AML-193 (cell line): ENCODE measurements at regions not wholly inside any gene's neighbourhood (a gene's known extent, or its start where the extent isn't known, plus 50 kb on each side); places are given as distances from the start of the nearest gene placed in this dataset.
"Not testable (repeated sequence)": the region's sequence is repeated elsewhere in the genome, so short reads cannot be mapped to it uniquely, and the experiment has no call there.

ENCODE experiments used
- DNase-seq, 2 experiments: peaks; one replicate each; lab custom pipeline; 2025; lab: John Stamatoyannopoulos, UW

DNA sequence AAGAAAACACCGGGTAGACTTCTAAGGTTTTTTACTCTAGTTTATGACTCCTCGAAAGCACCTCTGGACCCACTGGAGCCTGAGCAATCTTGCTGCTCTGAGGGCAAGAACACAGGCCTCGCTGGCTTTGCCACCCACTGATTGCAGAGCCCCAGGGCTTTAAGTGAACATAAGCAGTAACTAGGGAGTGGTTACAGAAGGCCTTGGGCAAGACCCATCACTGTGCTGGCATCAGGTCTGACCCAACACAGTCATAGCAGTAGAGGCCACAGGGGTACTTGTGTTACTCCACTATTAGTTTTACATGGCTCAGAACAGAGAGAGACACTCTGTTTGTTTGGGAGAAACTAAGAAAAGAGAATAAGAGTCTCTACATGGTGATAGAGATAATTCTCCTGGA, 684.5 kb downstream of the FAM181B start:
- DNase-seq: no peak

DNA sequence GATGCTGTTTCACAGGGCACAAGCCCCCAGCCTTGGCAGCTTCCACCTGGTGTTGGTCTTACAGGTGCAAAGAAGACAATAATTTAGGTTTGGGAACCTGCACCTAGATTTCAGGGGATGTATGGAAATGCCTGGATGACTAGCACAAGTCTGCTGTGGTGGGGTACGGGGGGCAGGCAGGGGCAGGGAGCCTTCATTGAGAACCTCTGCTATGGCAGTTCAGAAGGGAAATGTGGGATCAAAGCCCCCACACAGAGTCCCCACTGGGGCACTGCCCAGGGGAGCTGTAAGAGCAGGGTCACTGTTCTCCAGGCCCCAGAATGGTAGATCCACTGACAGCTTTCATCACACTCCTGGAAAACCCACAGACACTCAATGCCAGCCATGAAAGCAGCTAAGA, 686.5 kb downstream of the FAM181B start:
- no peak for DNase-seq

DNA sequence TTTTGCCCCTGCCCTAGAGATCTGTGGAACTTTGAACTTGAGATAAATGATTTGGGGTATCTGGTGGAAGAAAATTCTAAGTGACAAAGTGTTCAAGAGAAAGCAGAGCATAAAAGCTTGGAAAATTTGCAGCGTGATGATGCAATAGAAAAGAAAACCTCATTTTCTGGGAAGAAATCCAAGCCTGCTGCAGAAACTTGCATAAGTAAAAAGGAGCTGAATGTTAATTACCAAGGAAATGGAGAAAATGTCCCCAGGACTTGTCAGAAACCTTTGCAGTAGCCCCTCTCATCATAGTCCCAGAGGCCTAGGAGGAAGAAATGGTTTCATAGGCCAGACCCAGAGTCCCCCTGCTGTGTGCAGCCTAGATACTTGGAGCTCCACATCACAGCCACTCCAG, 686.9 kb downstream of the FAM181B start:
- no peak for DNase-seq

DNA sequence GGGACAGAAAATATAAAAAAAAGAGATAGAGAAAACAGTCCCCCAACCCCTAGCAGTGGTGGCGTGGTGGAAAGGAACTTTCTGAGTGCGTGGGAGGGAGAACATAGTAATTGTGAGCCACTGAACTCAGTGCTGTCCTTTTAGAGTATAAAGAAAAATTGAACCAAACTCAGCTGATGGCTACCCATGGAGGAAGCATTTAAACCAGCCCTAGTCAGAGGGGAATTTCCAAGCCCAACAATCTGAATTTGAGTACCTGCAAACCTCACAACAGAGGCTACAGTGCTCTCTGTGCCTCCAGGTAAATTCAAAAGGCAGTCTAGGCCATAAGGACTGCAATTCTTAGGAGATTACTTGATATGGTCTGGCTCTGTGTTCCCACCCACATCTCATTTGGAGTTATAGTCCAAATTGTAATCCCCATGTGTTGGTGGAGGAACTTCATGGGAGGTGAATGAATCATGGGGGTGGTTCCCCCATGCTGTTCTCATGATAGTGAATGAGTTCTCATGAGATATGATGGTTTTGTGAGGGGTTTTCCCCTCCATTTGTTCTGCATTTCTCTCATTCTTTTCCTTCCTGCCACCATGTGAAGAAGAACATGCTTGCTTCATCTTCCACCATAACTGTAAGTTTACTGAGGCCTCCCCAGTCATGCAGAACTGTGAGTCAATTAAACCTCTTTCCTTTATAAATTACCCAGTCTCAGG, 687.8 kb downstream of the FAM181B start:
- DNase-seq: no peak

DNA sequence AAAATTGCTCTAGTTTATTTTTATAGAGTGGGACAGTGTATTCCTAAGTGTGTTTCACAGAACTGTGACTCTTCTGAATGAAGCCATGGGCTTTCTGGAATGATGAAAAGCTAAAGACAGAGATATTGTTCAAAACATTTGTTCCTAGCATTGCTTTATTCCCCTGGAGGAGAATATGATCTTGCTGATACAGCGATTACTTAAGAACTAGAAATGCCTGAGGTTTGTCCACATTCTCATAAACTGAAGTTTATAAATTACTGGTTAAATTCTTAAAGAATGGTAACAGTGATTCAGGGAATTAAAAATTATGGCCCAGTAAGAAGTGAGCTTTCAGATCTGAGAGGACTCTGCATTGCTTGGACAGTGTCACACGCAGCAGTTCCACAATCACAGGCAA, 690.3 kb downstream of the FAM181B start:
- no peak for DNase-seq

DNA sequence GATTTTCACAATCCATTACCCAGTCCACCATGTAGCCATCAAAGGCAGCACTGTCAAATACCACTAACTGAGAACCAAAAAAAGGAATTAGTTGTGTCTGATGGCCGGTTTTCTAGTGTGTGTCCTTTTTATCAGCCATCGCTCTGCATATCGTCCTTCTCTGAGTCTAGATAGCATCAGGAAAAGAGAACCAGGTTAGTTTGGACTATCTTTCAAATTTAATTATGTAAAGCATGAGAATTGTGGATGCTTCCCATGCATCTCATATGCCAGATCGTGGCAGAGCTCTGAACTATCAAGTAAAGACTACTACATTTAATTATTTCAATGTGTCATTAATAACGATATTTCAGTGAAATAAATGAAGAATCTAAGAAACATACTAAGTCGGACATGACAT, 691.9 kb downstream of the FAM181B start:
- no peak for DNase-seq

DNA sequence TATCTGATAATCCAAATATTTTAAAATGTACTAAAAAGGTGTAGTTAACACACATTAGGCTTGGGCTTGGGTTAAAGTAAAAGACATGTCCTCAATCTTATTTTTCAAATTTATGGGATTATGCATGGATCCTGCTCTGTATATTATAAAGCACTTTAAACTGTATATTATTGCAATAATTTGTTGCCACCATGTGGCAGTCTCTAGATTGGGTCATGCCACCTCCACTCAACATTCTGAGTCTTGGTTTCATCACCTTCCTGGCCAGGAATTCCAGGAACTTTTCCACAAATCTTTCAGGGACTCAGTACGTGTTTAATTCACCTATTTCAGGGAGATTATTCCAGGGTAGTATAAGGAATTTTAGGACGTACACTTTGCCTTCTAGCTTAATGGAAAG, 695.5 kb downstream of the FAM181B start:
- DNase-seq: no peak

DNA sequence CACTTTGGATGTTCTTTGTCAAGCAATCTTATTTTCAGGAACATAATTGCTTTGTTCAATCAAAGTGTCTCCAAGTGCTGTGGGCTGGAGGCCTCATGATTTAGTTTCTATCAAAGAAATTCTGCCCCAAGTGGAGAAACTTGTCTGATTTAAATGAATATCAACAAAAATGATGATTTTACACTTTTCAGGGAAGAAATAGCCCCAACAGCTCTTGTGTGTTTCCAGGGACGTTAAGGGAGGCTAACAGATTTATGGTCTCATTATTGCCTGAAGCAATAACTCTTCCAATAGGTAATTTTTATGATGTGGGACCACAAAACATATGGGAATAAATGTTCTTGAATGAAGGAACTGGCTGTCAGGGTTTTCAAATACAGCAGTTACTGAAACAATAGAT, 699.1 kb downstream of the FAM181B start:
- no peak for DNase-seq

DNA sequence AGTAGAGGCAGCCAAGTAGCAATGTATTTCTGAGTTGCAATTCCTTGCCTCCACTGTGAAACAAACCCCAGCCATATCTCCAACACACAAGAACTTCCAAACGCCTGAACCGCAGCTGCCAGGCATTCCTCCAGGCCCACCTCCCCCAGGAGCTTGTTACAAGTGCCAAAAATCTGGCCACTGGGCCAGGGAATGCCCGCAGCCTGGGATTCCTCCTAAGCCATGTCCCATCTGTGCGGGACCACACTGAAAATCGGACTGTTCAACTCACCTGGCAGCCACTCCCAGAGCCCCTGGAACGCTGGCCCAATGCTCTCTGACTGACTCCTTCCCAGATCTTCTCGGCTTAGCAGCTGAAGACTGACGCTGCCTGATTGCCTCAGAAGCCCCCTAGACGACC, 706.3 kb downstream of the FAM181B start:
- DNase-seq: not testable (repeated sequence)

DNA sequence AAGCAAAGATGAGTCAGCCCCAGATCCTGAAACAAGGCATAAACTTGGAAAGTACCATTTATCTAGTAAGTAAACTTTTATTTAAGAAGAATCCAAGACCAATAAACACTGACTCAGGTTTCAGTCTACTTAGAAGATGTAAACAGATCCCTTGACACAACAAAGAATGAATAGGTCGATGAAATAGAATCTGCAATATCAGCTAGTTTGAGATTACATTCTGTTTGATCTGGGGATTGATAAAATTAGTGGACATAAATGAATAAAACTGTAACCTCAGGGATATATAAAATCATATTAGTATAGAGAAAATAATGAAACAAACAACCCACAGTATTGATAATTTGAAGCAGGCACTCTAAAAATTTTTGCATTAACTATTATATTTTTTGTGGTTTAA, 708.9 kb downstream of the FAM181B start:
- no peak for DNase-seq

DNA sequence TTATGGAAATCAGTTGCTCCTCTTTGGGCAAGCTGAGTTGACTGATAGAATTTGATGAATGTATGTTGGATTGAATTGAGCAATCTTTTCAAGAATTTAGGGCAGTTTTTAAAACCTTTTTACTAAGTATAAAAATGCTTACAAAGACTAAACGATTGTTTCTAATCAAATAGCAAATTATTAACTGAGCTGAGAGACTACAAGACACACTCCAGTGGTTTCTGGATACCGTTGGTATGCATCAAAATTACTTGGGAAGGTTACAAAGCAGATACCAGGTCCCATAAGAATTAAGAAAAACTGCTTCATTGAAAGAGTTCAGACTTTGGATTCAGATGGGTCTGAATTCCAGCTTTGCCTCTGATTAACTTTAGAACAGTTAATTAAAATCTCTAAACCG, 721.4 kb downstream of the FAM181B start:
- no peak for DNase-seq

DNA sequence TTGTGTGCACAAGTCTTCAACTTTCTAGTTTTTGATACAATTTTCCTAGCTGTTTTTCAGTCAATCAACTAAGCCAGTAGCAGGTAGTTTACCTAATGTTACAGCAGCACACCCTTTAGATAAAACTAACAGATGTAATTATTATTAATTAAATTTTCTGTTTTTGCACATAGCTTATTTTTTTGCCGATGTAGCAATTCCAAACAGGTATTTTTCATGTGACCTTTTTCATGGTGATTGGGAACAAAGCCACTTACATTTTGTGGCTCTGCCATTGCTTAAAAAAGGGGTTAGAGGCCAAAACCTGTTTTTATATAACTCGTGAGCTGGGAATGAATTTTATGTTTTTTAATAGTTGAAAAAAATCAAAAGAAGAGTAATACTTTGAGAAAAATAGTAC, 724.5 kb downstream of the FAM181B start:
- DNase-seq: no peak

DNA sequence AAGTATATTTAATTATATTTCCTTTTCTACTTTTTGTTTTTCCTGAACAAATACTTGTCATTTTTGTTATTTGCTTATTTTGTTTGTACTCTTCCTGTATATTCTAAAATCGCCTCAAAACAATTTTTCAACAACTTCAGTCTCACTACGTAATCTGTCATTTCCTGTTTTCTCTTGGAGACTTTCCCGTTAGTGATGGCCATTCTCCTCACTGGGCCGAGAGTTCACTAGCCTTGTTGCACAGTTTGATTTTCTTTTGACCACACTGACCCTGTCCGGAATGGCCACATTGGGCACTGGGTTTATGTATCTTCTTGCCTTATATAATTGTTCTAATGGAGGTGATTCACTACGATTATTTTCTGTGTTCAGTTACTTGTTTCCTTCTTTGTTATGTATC, 726.1 kb downstream of the FAM181B start:
- DNase-seq: no peak

DNA sequence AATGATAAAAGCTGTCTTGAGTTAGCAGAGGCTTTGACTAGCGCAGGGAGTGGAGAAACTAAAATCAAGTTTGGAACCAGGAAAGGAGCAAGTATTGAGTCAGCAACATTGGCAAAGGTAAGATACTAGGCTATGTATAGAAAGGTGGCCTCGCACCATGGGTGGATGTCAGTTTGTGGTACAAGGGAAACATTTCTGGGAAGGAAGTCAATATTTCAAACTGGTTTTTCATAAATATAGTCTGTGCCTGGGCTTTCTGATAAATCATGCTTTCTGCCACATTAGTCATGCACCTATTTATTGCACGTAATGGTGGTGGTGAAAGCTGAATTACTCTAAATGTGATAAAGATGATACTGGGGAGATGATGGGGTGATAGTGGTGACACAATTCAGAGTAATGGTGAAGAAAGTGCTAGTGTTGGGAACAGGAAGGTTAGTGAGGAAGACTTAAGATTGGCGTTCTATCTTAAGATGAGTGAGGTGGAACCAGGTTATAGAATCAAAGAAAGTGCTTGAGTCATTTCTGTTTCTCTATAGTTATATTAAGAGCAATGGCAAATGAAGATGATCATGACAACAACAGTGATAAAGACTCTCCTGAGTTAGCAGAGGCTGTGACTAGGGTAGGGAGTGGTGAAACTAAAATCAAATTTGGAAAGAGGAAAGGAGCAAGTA, 729.0 kb downstream of the FAM181B start:
- no peak for DNase-seq

DNA sequence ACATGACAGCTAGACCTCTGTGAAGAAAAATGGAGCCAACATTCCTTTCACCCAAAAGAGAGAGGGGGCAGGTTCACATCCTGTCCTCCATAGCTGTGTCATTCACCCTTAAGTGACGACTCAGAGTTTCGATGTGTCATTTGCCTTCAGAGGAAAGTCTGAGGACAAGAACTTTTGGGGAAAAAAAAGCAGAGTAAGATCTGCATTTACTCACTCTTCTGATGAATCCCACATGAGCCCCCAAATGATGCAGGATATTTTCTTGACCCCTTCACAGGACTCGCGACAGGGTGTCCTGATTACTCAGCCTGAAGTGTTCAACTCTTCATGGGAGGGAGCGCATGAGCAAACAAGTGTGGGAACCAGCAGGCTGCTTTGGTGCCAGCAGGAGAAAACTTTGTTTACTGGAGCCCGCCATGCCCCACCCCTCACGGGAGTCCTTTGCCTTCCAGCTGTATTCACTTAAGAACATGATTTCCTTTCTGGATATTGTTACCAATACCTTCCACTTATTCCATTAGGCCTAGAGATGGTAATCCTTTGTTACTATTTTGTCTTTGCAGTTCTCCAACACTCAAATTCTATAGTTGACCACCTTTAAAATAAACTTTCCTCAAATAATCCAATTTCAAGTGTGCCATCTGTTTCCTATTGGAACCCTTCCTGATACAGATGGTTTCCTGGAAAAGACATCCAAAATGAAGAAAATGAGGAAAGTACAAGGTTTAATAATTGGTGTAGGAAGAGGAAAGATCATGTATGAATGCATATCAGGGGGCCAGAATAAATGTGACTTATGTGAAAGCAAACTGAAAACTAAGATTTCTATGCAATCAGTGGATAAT, 729.8 kb downstream of the FAM181B start:
- no peak for DNase-seq

DNA sequence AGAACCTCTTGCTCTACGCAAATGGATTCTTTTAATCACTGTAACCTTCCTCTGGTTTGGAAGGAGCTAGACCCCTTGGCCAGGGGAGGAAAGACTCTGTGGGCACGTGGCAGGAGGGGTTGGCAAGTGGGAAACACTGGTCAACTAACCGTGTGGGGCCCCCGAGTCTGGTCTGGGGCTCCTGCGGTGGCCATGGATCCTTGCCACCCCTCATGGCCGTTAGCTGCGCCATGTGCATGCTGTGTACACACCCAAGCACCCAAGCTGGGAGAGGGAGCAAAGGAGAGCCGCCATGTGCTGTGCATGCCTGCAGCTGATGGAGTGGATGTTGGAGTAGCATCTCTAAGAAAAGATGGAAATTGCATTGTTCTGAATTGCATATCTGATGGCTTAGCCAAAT, 730.6 kb downstream of the FAM181B start:
- no peak for DNase-seq

DNA sequence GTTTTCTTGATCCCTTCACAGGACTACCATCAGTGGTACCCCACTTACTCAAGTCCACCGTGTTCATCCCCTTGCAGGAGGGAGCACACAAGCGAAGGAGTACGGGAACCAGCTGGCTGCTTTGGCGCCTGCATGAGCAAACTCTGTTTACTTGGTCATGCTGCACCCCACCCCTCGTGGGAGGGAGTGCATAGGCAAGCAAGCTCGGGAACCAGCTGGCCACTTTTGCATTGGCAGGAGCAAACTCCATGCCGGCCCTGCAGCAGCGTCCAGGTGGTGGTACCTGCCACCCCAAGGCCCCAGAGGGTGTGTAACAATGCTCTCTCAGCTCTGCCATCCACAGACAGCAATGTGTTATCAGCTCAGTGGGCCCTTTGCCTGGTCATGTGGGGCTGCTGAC, 737.8 kb downstream of the FAM181B start:
- no peak for DNase-seq

DNA sequence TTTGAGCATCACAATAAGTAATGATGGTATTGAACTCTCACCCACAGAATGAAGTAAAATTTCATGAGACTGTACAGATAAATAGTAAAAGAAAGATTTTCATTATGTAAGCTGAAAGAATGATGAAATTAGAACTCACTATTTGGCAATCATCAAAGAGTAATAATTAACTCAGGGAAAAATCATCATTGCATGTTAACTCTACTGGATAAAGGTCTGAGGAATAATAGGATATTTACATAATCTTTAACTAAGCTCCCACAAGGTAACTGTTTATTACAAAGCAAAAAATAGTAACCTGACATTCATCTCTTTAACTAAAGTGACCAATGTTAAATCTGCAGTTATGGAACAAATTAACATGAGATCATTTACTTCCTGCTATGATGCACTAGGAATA, 739.9 kb downstream of the FAM181B start:
- DNase-seq: no peak

DNA sequence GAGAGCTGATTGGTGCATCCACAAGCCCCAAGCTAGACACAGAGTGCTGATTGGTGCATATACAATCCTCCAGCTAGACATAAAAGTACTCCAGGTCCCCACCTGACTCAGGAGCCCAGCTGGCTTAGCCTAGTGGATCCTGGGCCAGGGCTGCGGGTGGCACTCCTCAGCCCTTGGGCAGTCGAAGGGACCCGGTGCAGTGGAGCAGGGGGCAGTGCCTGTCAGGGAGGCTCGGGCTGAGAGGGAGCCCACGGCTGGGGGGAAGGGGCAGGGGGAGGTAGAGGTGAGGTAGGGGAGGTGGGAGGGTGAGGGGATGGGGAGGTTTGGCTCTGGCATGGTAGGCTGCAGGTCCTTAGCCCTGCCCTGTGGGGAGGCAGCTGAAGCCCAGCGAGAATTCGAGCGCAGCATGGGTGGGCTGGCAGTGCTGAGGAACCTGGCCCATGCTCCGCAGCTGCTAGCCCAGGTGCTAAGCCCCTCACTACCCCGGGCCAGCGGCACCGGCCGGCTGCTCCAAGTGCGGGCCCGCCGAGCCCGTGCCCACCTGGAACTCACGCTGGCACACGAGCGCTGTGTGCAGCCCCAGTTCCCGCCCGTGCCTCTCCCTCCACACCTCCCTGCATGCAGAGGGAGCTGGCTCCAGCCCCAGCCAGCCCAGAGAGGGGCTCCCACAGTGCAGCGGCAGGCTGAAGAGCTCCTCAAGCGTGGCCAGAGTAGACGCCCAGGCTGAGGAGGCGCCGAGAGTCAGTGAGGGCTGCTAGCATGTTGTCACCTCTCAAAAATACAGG, 742.8 kb downstream of the FAM181B start:
- DNase-seq: no peak

DNA sequence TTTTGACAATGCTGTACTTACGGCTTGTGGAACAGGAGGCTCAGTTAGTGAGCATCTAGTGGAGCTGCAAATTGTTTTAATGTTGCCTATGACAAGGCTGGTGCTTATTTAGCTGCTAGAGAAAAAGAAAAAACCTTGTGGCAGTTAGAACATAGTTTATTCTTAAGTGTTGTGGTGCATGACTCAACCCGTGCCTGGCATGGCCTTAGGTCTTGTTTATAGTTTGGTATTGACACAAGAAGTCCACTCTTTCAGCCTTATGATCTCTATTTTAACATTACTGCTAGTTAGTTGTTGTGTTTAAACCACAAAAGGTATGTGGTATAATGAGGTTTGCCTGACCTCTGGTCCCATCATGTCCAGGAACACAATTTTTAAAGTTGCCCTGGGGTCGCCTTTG, 744.6 kb downstream of the FAM181B start:
- no peak for DNase-seq

DNA sequence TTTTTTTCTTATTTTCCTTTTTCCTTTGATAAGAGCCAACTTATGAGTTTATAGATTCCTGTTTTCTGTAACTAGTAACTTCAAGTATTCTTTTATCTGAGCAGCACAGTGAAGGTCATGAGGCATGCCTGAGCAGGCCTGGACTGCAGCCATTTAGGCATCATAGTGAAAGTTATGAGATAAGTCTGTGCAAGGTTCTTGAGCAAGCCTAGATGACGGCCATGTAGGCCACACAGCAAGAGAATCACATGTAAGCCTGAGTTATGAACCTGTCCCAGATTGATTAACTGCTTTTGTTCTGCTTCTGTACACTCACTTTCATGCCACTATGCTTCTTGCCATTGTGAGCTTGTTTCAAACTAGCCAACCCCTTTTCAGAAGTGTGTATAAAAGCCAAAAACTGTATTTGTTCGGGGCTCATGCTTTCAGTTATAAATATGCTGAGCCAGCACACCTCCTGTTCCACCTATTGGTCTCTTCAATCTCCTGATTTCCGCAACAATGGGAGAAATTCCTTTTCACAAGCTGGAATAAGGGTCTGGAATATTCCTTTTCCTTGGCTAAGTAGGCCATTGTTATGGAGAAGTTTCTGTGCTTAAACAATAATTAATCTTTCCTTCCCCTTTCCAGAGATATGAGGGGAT, 745.7 kb downstream of the FAM181B start:
- DNase-seq: no peak
